HG02798 (cell line): ENCODE measurements at regions not wholly inside any gene's neighbourhood (a gene's known extent, or its start where the extent isn't known, plus 50 kb on each side); places are given as distances from the start of the nearest gene placed in this dataset.
"Not testable (repeated sequence)": the region's sequence is repeated elsewhere in the genome, so short reads cannot be mapped to it uniquely, and the experiment has no call there.

Experiments used
- ATAC-seq: cut with Tn5 transposase; IDR thresholded peaks from one replicate; pipeline ENCODE4 v1.9.1; 2021; ENCODE audit warnings: mild to moderate bottlenecking; ENCODE audit not compliant: unreplicated experiment, poor library complexity

DNA sequence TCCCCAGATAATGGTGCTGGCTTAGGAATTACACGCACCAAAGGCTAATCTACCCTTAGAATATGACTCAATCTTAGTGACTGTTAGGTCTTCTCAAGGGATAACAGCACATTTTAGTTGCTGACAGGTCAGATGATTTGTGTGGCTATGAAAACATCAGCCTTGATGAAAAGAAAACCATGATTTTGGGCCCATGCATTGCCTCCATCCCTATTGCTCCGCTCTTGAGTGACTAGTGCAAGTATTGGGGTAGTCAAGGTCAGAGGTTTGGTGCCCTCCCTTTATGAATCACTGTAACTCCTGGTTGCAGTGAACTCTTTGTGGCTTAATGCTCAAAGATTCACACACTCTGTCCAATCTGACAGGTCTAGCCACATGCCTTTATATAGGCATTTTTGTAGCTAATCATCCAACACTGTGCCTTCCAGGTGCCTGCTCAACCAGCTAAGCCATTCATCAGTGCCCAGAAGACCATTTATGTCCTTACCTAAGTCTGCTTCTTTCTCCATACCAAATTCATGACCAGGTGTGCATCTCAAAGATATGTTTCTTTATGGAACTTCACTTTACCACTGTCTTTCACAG lies 251.6 kb downstream of the KCNJ2 start:
- ATAC-seq: no peak

DNA sequence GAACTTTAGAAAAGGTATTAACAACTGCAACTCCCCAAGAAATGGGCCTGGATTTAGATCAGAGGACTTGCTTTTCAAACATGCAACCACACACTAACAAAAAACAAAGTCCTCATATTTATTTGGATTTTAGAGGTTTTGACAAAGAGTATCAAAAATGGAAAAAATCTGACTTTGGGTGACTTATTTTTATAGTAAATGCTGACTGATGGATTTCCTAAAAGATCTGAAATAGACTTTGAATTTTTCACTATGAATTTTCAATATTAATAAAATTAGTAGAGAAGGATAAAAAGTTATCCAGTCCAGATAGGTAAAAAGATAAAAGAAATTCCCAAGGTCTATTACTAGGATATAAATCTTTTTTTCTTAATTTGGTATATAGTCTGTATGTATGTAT lies 253.5 kb downstream of the KCNJ2 start:
- no peak for ATAC-seq

DNA sequence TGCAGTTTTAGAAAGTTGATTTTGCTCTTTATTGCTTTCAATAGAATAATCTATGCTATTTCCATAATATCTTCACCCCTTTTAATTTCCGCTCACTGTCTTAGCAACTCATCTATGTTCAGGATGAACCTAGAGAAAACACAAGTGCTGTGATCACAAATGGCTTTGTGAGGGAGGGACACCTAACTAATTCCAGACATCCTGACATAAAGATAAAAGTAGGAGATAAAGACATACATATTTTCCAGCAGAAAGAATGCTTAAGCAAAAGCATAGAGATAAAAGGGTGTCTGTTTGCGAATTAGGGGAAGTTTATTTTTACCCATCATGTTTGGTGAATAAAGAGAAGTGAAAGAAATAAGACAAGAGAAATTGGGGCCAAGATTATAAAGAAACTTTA lies 254.2 kb downstream of the KCNJ2 start:
- no peak for ATAC-seq

DNA sequence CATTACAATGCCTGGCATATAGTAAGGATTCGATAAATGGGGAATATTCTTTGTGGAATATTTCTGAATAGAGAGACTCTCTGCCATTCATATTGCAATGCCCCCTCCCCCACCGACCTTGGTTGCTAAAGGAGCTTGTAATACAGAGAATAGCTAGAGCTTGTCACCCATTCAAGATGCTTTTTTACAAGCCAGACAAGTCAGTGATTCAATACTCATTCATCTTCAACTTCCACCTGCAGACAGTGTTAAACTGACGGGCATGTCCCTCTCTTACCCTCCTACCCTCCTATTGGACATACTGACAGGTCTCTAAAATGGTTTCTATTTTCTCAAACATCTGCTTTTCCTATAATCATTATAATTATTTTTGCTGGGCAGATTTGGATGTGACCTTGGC lies 257.4 kb downstream of the KCNJ2 start:
- ATAC-seq: no peak

DNA sequence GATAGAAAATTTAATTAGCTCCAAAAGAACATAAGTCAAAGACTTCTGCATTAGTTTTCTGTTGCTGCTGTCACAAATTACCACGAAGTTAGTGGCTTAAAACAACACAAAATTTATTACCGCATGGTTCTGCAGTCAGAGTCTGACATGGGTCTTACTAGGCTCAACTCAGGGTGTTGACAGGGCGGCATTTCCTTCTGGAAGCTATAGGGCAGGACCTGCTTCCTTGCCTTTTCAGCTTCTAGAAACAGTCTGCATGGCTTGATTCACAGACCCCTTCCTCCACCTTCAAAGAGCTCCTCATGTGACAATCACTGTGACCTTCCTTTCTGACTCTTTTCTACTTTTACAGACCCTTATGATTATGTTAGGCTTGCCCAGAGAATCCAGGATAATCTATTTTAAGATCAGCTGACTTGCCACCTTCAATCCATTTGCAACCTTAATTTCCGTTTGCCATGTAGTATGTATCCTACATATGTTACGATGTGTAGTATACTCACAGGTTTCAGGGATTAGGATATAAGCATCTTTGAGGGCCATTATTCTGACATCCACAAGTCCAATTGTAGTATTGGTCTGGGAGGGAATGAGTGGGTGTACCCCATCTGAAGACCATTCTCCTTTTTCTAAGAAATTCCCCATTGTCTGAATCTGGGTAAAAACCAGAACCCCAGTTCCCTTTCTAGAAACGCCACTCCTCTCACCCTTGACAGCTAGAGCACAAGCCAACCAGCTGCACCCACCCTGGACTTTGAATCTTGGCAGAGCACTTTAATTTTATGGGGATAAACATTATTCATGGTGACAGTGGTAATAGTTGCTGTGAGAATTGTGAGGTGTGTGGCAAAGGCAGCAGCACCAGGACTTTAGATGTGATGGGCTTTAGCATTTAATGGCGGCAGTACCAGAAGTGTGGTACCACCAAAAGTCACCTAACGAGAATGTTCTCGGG lies 265.5 kb downstream of the KCNJ2 start:
- ATAC-seq: no peak

DNA sequence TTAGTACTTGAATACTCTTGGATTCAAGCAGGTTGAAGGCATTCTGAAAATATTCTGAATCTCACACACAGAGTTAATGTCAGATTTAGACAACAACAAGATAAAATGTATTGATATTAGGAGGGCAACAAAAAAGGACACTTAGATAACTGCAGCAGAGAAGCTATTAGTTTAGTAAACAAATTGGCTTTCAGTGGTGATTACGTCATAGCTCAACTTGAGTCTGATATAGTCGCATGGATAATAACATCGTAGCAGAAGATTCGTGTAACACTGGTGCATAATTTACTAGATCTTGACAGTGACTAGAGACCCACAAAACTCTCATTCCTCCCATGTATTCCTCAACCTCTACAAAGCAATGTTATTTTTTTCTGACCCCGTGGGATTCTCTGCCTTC lies 268.3 kb downstream of the KCNJ2 start:
- no peak for ATAC-seq

DNA sequence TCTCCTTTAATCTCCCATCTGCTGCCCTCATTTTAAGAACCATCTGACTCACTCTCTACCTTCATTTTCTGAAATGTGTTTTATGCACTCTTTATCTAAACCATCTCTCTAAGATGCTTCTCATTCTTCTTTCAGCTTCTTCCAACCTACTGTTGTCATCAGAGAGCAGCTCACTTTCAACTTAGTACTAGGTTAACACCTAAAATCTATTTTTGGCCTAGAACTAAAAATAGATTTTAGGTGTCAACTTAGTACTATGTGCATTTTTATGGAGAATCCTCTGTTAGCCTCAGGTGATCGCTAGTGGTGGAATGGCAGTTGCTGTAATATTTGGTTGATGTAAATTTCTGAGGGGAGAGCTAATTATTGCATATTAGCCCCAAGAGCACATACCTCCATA lies 277.1 kb downstream of the KCNJ2 start:
- ATAC-seq: no peak

DNA sequence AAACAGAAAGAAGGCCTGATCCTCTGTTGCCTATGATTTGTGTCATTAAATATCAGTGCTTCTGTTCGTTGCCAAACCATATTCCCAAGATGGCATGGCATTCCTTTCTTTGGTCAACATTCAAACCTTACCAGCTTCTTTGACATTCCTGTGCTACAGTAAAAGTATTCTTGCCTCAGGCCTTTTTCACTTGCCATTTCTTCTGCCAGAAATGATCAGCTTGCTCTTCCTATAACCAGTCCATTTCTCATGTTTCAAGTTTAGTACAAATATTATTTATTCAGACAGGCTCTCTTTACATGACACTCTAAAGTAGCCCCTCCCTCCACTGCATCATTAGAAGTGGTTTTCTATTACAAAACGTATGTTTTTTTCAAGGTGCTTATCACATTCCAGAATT lies 278.3 kb downstream of the KCNJ2 start:
- no peak for ATAC-seq

DNA sequence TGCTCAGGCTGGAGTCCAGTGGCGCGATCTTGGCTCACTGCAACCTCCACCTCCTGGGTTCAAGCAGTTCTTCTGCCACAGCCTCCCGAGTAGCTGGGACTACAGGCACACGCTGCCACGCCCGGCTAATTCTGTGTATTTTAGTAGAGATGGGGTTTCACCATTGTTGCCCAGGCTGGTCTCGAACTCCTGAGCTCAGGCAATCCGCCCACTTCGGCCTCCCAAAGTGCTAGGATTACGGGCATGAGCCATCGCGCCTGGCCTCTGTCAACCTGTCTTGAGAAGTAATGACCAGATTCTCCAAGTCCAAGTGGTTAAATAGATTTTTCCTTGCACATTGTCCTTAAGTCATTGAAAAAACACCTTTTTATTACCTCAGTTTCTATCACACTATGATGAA lies 283.7 kb downstream of the KCNJ2 start:
- not testable (repeated sequence) for ATAC-seq

DNA sequence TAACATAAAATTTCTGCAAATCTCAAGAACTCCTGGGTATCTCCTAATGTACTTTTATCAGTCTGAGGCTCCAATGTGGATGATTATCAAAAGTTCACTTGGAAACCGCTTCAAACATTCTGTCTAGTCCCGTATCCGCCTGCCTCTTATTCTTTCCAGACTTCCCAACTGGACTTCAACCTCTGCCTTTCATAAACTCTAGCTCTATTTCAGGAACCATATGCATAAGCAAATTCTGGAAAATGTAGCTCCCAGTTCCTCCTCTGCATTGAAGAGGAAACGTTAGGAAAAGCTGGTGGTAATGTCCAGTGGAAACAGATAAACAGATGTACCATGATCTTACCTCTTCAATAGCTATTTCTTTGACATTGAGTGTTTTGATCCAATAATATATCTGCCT lies 285.0 kb downstream of the KCNJ2 start:
- ATAC-seq: no peak

DNA sequence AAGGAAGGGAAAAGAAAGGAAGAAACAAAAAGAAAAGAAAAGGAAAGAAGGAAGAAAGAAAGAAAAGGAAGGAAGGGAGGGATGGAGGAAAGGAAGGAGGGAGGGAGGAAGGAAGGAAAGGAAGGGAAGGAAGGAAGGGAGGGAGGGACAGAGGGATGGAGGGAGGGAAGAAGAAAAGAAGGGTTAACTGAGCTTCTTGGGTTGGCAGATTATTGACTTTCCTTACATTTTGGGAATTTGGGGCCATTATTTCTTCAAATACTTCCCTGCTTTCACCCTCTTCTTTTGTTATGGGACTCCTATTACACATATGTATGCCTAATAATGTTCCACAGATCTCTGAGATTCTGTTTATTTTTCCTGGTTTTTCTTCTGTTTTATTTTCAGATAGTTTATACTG lies 285.6 kb downstream of the KCNJ2 start:
- no peak for ATAC-seq

DNA sequence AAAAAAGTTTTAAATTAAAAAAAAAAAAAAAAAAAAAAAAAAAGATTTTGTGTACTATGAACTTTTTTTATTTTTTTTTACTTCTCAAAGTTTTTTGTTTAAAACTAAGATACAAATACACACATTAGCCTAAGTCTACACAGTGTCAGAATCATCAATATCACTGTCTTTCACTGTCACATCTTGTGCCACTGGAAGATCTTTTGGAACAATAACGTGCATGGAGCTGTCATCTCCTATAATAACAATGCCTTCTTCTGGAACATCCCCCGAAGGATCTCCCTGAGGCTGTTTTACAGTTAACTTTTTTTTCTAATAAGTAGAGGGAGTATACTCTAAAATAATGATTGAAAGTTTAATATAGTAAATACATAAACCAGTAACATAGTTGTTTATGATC lies 295.7 kb downstream of the KCNJ2 start:
- ATAC-seq: no peak

DNA sequence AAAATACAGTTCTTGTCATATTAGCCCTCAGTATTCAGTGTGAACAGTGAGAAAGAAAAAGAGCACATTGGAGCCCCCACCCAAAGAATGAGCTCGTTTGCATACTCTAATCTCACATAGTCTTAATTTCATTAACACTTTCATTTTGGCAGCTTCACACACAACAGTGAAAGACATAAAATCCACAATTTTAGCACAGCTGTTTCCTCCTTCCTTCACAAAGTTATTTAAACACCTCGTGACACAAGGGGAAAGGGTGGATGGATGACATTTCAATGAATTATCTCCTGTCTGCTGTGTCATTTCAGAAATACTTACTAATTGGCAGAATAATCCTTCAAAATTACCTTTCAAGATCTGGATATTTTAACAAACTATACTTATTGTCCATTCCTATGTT lies 299.3 kb downstream of the KCNJ2 start:
- ATAC-seq: no peak

DNA sequence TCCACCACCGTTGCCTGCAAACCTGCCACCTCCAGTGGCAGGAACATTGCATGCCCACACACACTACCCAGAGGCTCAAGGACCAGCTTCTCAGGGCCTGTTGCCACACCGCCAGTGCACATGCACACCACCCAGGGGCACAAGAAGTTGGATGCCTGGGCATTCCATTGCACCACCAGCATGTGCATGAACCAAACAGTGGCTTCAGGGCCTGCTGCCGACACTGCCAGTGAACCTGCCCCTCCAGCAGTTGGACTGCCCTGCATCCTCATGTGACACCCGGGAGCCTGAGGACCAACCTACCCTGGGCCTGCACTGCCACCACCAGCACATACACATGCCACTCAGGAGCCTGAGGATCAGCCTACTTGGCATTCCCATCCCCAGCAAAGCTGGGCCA lies 303.7 kb downstream of the KCNJ2 start:
- no peak for ATAC-seq

DNA sequence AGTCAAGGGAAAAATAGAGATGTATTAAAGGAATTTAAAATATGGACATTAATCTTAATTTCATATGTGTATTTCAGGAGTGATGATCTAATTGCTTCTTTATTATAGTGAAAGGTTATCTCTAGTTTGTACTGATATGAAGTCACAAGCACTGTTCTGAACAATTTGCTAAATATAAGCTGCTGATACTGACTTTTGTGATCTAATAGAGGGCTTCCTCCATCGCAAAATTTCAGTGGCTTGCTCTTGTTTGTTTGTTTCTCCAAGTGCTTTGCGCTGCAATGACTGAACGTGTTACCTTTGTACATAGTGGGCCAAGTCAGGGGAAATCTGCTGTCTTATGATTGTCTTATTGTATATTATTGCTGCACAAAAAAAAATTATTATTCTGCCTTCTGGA lies 307.0 kb downstream of the KCNJ2 start:
- ATAC-seq: no peak

DNA sequence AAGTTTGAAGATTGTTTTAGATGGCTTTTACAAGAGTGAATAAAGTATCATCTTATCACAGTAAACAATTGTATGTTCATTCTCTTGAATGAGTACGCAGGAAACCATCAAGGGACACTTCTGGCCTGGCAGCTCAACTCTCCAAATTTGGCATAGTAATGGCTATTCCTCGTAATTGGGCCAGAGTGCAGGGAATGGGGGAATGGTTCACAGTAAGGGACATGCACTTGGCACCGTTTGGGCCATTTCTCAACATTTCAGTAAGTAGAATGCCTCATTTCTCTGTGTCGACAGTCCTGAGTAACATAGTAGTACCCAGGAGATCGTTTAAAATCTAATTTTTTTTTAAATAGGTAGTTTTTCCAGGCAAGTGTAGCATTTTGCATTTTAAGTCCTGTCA lies 309.6 kb downstream of the KCNJ2 start:
- ATAC-seq: no peak

DNA sequence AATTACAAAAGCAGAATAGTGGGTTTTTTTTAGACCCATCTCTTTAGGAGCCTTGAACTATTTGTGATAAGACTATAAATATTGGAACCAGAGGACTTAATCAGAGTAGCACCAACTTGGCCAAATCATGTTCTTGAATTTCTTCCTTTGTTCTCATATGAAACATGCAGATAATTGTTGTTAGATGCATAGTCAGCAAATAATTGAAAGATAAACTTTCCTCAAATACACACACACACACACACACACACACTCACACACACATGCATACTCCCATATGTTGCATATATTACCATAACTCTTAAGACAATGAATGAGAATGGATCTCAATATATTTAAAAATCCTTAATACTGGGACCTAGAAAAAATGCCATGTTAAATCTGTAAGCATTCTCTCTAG lies 310.4 kb downstream of the KCNJ2 start:
- no peak for ATAC-seq

DNA sequence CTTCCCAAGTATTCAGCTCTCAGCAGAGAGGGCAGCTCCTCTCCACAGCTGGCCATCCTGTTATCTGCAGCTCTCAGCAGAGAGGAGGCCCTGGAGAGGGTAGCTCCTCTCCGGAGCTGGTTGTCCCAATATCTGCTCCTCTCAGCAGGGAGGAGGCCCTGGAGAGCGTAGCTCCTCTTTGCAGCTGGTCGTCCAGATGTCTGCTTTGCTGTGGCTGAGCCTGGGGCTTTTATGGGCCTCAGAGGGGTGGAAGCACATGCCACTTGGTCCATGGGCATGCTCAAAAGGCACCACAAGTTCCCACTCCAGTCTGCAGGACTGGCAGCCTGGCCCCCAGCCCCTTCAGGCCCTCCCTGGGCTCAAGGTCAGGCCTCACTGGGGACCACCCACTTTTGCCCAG lies 314.3 kb downstream of the KCNJ2 start:
- no peak for ATAC-seq

DNA sequence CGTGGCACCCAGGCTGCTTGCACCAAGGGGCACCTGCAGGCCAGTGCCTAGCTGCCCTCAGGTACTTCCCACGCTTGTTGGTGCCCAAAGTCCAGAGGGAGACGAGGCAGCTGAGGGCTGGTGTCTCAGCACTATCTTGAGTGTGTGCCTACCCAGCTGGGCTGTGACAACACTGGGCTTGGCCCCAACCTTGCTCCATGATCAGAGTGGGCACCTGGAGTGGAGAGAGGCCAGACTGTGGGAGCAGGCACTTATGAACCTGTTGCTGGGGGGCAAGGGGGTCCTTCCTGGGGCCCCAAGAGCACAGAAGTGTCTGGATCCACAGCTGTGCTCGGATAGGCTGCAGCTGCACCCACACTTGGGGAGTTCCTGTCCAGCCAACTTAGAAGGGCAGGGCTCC lies 314.7 kb downstream of the KCNJ2 start:
- ATAC-seq: no peak

DNA sequence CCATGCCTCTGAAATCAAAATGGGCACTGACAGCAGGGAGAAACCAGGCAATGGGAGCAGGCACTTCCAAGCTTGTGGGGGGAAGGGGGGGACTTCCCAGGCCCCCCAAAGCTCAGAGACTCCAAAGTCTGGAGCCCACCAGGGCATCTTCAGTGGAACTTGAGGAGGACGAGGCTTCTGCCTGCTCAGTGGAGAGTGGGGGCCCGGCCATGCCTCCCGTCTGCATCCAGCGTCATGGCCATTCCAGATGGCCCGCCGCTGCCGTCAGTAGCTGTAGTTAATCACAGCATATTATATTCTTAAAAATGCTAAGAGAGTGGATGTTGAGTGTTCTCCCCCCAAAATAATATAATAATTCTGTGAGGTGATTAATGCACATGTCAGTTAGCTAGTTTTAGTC lies 315.2 kb downstream of the KCNJ2 start:
- ATAC-seq: no peak

DNA sequence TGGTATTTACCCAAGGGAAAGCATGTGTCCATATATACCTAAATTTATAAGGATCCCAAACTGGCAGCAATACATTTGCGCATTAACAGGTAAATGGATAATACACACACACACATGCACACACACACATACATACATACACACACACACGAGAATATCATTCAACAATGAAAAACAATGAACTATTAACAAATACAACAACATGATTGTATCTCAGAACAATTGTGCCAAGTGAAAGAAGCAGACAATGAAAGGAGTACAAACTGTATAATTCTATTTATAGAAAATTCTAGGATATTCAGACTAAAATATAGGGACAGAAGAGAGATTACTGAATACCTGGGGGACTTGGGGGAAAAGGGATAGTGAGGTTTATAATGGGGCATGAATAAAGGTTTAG lies 323.0 kb downstream of the KCNJ2 start:
- no peak for ATAC-seq

DNA sequence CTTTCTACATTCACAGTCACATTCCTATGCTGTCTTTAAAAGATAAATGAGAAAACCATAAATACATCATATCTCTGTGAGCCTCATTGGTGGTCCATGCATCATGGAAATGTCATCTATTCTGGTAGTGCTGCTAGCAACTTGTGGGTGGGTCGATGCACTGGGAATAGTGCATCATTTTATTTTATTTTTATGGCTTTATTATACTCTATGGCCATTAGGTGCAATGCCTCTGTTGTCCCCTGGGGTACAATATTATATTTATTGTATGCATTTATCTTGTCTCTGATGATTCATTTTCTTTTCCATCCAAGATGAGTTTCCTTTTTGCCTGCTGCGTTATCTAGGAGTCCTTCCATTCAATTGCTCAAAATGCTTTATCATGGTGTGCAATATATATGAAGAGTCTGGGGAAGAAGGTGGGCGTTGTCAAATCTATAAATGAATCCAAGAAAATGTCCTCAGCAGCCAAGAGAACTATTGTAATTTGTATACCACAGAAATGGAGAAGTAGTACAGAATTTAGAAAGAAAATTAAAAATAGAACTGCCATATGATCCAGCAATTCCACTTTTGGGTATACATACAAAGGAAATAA lies 324.0 kb downstream of the KCNJ2 start:
- no peak for ATAC-seq
